ENCODE measurements at regions not wholly inside any gene's neighbourhood (a gene's known extent, or its start where the extent isn't known, plus 50 kb on each side); places are given as distances from the start of the nearest gene placed in this dataset.

- no peak for DNase-seq (ENCODE audit: low read depth in 4 of 4, low spot score in 1 of 4)
Observed at GRCh38 chr5:167720259-167720658, 571.2 kb upstream of the WWC1 start.

GRCh38 chr5:167720676-167721260 is 570.7 kb upstream of the WWC1 start:
- DNase-seq (ENCODE audit: low read depth in 4 of 4, low spot score in 1 of 4) = no peak

GRCh38 chr5:167721926-167722440 is 569.5 kb upstream of the WWC1 start:
- no peak for DNase-seq (ENCODE audit: low read depth in 4 of 4, low spot score in 1 of 4)

- DNase-seq (ENCODE audit: low read depth in 4 of 4, low spot score in 1 of 4) = peak; percentile 15 to 43 (median 21)
Observed at GRCh38 chr5:167723254-167723871, 568.1 kb upstream of the WWC1 start.

GRCh38 chr5:167725264-167725663 is 566.2 kb upstream of the WWC1 start:
- no peak for DNase-seq (ENCODE audit: low read depth in 4 of 4, low spot score in 1 of 4)

GRCh38 chr5:167725741-167726140 is 565.7 kb upstream of the WWC1 start:
- no peak for DNase-seq (ENCODE audit: low read depth in 4 of 4, low spot score in 1 of 4)

- DNase-seq (ENCODE audit: low read depth in 4 of 4, low spot score in 1 of 4) = no peak
Observed at GRCh38 chr5:167726642-167727041, 564.8 kb upstream of the WWC1 start.

GRCh38 chr5:167730121-167730520 is 561.3 kb upstream of the WWC1 start:
- DNase-seq (ENCODE audit: low read depth in 4 of 4, low spot score in 1 of 4) = no peak

- no peak for DNase-seq (ENCODE audit: low read depth in 4 of 4, low spot score in 1 of 4)
Observed at GRCh38 chr5:167730656-167731055, 560.8 kb upstream of the WWC1 start.

- DNase-seq (ENCODE audit: low read depth in 4 of 4, low spot score in 1 of 4) = no peak
Observed at GRCh38 chr5:167731951-167732350, 559.5 kb upstream of the WWC1 start.

- no peak for DNase-seq (ENCODE audit: low read depth in 4 of 4, low spot score in 1 of 4)
Observed at GRCh38 chr5:167732499-167732898, 558.9 kb upstream of the WWC1 start.

GRCh38 chr5:167736992-167737391 is 554.5 kb upstream of the WWC1 start:
- DNase-seq (ENCODE audit: low read depth in 4 of 4, low spot score in 1 of 4) = no peak

GRCh38 chr5:167743695-167744464 is 547.6 kb upstream of the WWC1 start:
- DNase-seq (ENCODE audit: low read depth in 4 of 4, low spot score in 1 of 4) = no peak

GRCh38 chr5:167745868-167746267 is 545.6 kb upstream of the WWC1 start:
- no peak for DNase-seq (ENCODE audit: low read depth in 4 of 4, low spot score in 1 of 4)

GRCh38 chr5:167750586-167750985 is 540.9 kb upstream of the WWC1 start:
- DNase-seq (ENCODE audit: low read depth in 4 of 4, low spot score in 1 of 4) = no peak

GRCh38 chr5:167752936-167753335 is 538.5 kb upstream of the WWC1 start:
- DNase-seq (ENCODE audit: low read depth in 4 of 4, low spot score in 1 of 4) = no peak

- DNase-seq (ENCODE audit: low read depth in 4 of 4, low spot score in 1 of 4) = no peak
Observed at GRCh38 chr5:167753725-167754490, 537.5 kb upstream of the WWC1 start.

- DNase-seq (ENCODE audit: low read depth in 4 of 4, low spot score in 1 of 4) = no peak
Observed at GRCh38 chr5:167754501-167755021, 536.9 kb upstream of the WWC1 start.

GRCh38 chr5:167755420-167755819 is 536.0 kb upstream of the WWC1 start:
- DNase-seq (ENCODE audit: low read depth in 4 of 4, low spot score in 1 of 4) = no peak

- DNase-seq (ENCODE audit: low read depth in 4 of 4, low spot score in 1 of 4) = no peak
Observed at GRCh38 chr5:167759057-167759821, 532.2 kb upstream of the WWC1 start.
